Lung (tissue), 11 donors: ENCODE measurements at regions not wholly inside any gene's neighbourhood (a gene's known extent, or its start where the extent isn't known, plus 50 kb on each side); places are given as distances from the start of the nearest gene placed in this dataset.

ENCODE experiments used
- ATAC-seq: fragments of 200-7000 bp; cut with Tn5 transposase; one replicate; pipeline ENCODE4 v1.9.1; 2020; ENCODE audit warnings: moderate number of reproducible peaks; ENCODE audit not compliant: insufficient read depth, low FRiP score
- DNase-seq, 3 donors: peaks; one replicate each; pipeline ENCODE4 v3.0.0-alpha.2; 2013 to 2017
- H3K27ac ChIP-seq, 2 donors: one replicate each; pipeline ENCODE4 v1.5.1; 2013; ENCODE audit warnings: mild to moderate bottlenecking in 2 of 2, moderate library complexity in 2 of 2, control low read depth in 1 of 2, inconsistent platforms in 1 of 2, low read depth in 1 of 2, low read length in 1 of 2
- H3K27me3 ChIP-seq, 3 donors: one replicate each; pipeline ENCODE4 v1.5.1; 2013; ENCODE audit warnings: low read length in 2 of 3; ENCODE audit not compliant: control insufficient read depth in 3 of 3, insufficient read depth in 3 of 3
- H3K36me3 ChIP-seq, 4 donors: one replicate each; pipeline ENCODE4 v1.5.1; 2013; ENCODE audit warnings: low read length in 4 of 4, mild to moderate bottlenecking in 1 of 4, moderate library complexity in 1 of 4; ENCODE audit not compliant: control insufficient read depth in 4 of 4, insufficient read depth in 4 of 4
- H3K4me1 ChIP-seq, 5 donors: one replicate each; pipeline ENCODE4 v1.5.1; 2013; ENCODE audit warnings: low read length in 5 of 5, mild to moderate bottlenecking in 2 of 5, moderate library complexity in 1 of 5; ENCODE audit not compliant: control insufficient read depth in 5 of 5, insufficient read depth in 5 of 5
- H3K4me3 ChIP-seq: one replicate; pipeline ENCODE4 v1.5.1; 2013; ENCODE audit warnings: mild to moderate bottlenecking, control low read depth, moderate library complexity
- H3K9ac ChIP-seq, 2 donors: one replicate each; pipeline ENCODE4 v1.5.1; 2013; ENCODE audit warnings: low read length in 2 of 2, control low read depth in 1 of 2; ENCODE audit not compliant: insufficient read depth in 1 of 2
- H3K9me3 ChIP-seq, 4 donors: one replicate each; pipeline ENCODE4 v1.5.1; 2013; ENCODE audit warnings: low read length in 3 of 4, mild to moderate bottlenecking in 1 of 4, moderate library complexity in 1 of 4; ENCODE audit not compliant: control insufficient read depth in 4 of 4, insufficient read depth in 3 of 4
- WGBS, 2 donors: extraction: QIAGEN DNeasy Blood & Tissue Kit; methylation state at CpG; one replicate each; pipeline ENCODE4 v1.1.7; 2013; 5-methylcytosine and 5-hydroxymethylcytosine counted together
- TF ChIP-seq, protein P1 (sequence below): IDR thresholded peaks from 2 replicates; pipeline ENCODE4 v1.5.1; 2012; ENCODE audit warnings: mild to moderate bottlenecking; ENCODE audit errors: control extremely low read depth, extremely low read depth
- donor health status: control.
- donor health status: control.
- donor health status: Bipolar disorder and iron deficiency.
- donor health status: healthy.
- donor health status: DM: yes; HTN: yes; CAD: no.

- Histone ChIP-seq H3K9ac (no peak overlapping the region), H3K9me3 (no peaks in the 10 kb centered on the region), H3K4me3 (no peak overlapping the region), H3K27me3 (no peaks in the 10 kb centered on the region), H3K36me3 (no peaks in the 10 kb centered on the region), H3K27ac (no peak overlapping the region), H3K4me1 (no peaks in the 10 kb centered on the region)
- TF ChIP-seq, protein P1, sequence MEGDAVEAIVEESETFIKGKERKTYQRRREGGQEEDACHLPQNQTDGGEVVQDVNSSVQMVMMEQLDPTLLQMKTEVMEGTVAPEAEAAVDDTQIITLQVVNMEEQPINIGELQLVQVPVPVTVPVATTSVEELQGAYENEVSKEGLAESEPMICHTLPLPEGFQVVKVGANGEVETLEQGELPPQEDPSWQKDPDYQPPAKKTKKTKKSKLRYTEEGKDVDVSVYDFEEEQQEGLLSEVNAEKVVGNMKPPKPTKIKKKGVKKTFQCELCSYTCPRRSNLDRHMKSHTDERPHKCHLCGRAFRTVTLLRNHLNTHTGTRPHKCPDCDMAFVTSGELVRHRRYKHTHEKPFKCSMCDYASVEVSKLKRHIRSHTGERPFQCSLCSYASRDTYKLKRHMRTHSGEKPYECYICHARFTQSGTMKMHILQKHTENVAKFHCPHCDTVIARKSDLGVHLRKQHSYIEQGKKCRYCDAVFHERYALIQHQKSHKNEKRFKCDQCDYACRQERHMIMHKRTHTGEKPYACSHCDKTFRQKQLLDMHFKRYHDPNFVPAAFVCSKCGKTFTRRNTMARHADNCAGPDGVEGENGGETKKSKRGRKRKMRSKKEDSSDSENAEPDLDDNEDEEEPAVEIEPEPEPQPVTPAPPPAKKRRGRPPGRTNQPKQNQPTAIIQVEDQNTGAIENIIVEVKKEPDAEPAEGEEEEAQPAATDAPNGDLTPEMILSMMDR = no peak
- DNase-seq (no peak), ATAC-seq (no peak)
Measured at GRCh38 chr5:101689306-101689705, 606.8 kb downstream of the SLCO4C1 start.

DNA sequence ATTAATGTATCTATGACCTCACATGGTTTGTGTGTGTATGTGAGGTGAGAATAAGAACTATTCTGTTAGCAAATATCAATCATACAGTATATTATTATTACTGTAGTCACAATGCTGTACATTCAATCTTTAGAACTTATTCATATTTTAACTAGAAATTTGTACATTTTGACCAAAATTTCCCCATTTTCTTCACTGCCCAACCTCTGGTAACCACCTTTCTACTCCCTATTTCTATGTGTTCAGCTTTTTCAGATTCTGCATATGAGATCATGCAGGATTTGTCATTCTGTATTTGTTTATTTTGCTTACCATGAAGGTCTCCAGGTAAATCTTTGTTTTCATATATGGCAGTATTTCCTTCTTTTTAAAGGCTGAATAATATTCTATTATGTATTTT, 607.9 kb downstream of the SLCO4C1 start:
- Histone ChIP-seq H3K9ac (no peak overlapping the region), H3K36me3 (no peaks in the 10 kb centered on the region), H3K9me3 (no peaks in the 10 kb centered on the region), H3K4me3 (no peak overlapping the region), H3K27ac (no peak overlapping the region), H3K4me1 (no peaks in the 10 kb centered on the region), H3K27me3 (no peaks in the 10 kb centered on the region)
- ATAC-seq (no peak), DNase-seq (no peak)
- TF ChIP-seq, protein P1 = no peak

DNA sequence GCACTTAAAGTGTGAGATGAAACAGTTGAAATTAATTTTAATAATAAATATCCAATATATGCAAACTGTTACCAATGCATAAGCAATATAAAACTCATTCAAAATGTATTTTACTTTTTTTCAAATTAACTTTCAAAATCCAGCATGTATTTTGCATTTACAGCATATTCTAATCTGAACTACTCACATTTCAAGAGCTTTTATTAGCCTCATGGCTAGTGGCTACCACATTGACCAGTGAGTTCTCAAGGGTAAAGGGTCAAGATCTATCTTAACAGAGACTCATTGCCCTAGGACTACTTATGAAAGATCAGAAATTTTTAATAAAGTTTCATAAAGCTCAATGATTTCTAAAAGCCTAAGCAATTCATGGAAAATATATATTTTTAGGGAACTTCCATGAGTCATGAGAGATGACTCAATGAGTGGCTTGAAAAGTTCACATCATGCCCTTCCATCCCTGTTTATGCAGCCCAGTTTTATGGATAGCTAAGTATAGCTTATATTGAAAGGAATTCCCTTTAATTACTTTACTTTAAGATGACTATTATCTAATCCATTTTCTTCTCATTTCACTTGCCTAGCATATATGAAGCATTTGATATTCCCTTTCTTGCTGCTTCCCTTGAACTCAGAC, 608.6 kb downstream of the SLCO4C1 start:
- no peak overlapping the region for H3K27ac ChIP-seq
- H3K27me3 ChIP-seq = no peaks in the 10 kb centered on the region
- H3K4me1 ChIP-seq = no peaks in the 10 kb centered on the region
- DNase-seq = no peak
- TF ChIP-seq, protein P1 = no peak
- no peak overlapping the region for H3K9ac ChIP-seq
- no peaks in the 10 kb centered on the region for H3K36me3 ChIP-seq
- ATAC-seq = no peak
- H3K9me3 ChIP-seq = no peaks in the 10 kb centered on the region
- H3K4me3 ChIP-seq = no peak overlapping the region

GRCh38 chr5:101686536-101687157, 609.4 kb downstream of the SLCO4C1 start:
- no peak overlapping the region for H3K27ac ChIP-seq
- TF ChIP-seq, protein P1 = no peak
- DNase-seq (no peak), ATAC-seq (no peak)
- H3K4me3 ChIP-seq = no peak overlapping the region
- H3K4me1 ChIP-seq = no peaks in the 10 kb centered on the region
- no peaks in the 10 kb centered on the region for H3K9me3 ChIP-seq
- 74 to 77% methylated on average over 3 of the region's 3 CpGs for WGBS, 2 donors
- no peak overlapping the region for H3K9ac ChIP-seq
- no peaks in the 10 kb centered on the region for H3K27me3 ChIP-seq
- no peaks in the 10 kb centered on the region for H3K36me3 ChIP-seq
